ENCODE measurements at regions not wholly inside any gene's neighbourhood (a gene's known extent, or its start where the extent isn't known, plus 50 kb on each side); places are given as distances from the start of the nearest gene placed in this dataset.
"Not testable (repeated sequence)": the region's sequence is repeated elsewhere in the genome, so short reads cannot be mapped to it uniquely, and the experiment has no call there.

DNA sequence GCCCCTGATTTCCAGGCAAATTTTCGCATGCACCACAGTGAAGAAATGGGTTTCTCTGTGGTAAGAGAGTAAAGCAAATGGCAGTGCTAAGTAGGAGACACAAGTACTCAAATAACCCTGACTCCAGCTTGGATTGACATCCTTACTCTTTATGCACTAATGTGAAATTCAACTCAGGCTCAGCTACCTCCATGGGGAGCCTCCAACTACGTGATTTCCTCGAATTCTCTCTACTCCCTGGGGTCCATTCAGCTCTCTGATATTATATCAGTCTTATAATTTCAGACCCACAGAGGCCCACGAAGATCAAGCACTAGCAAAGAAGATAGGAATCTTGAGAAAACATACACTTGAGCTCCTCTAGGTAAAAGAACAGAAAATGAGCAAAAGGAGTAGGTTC is 407.6 kb upstream of the CCDC54 start:
- DNase-seq (ENCODE audit: low read depth) = no peak

GRCh38 chr3:106981392-106981791 is 395.8 kb upstream of the CCDC54 start:
- DNase-seq (ENCODE audit: low read depth) = peak; percentile 22

DNA sequence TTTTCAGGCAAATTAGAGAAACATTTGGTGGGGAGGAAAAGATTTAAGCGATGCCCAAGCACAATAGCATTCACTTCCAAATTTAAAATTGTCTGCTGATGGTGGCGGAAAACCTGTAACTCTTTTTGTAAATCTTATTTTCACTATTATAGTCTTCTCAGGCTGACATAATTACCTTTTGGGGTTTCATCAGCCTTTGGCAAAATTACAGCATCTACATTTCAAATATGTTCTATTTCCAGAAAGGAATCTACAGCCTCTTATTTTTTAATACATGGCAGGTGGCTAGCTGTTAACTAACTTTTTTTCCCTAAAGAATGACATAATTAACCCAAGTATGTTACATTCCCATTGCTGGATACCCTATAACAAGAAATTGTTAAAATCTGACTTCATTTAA is 391.5 kb upstream of the CCDC54 start:
- no peak for DNase-seq (ENCODE audit: low read depth)

DNA sequence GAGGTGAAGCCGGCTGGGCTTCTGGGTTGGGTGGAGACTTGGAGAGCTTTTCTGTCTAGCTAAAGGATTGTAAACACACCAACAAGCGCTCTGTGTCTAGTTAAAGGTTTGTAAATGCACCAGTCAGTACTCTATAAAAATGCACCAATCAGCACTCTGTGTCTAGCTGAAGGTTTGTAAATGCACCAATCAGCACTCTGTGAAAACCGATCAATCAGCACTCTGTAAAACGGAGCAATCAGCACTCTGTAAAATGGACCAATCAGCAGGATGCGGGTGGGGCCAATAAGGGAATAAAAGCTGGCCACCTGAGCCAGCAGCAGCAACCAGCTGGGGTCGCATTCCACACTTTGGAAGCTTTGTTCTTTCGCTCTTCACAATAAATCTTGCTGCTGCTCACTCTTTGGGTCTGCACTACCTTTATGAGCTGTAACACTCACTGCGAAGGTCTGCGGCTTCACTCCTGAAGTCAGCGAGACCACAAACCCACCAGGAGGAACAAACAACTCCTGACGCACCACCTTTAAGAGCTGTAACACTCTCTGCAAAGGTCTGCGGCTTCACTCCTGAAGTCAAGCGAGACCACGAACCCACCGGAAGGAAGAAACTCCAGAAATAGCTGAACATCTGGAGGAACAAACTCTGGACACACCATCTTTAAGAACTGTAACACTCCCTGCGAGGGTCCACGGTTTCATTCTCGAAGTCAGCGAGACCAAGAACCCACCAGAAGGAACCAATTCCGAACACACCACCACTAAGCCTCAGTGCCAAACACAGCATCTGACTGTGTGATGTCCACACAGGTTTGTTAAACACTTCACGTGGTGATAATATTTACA is 378.2 kb upstream of the CCDC54 start:
- DNase-seq (ENCODE audit: low read depth) = not testable (repeated sequence)

DNA sequence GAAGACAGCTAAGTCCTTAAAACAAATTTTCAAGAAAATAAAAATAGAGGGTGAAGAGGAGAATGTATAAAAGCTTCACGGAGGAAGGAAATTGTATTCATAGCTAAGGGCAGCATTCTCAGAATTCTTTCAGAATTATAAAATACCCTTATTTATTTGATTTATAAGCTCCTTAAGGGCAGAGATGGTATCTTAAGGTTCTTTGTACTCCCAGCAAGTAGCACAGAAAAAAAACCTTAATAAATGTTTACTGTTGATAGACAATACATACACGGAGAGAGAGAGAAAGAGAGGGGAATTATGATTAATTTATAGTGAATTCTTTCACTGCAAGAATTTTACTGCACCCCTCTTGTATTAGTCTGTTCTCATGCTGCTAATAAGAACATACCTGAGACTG is 375.6 kb upstream of the CCDC54 start:
- DNase-seq (ENCODE audit: low read depth) = peak; percentile 71

DNA sequence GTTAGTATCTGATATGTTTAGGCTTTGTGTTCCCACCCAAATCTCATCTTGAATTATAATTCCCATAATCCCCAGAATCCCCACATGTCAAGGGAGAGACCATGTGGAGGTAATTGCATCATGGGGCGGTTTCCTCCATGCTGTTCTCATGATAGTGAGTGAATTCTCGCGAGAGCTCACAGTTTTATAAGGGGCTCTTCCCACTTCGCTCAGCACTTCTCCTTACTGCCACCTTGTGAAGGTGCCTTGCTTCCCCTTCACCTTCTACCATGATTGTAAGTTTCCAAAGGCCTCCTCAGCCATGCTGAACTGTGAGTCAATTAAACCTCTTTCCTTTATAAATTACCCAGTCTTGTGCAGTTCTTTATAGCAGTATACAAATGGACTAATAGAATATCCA is 371.9 kb upstream of the CCDC54 start:
- not testable (repeated sequence) for DNase-seq (ENCODE audit: low read depth)

DNA sequence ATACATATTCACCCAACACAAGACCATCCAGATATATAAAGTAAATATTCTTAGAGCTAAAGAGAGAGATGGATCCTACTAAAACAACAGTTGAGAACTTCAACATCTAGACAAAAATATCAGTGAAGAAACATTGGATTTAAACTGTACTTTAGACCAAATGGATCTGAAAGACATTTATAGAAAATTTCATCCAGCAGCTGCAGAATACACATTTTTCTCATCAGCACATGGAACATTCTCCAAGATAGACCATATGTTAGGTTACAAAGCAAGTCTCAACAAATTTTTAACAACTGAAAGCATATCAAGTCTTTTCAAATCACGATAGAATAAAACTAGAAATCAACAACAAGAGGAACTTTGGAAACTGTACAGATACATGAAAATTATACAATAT is 369.0 kb upstream of the CCDC54 start:
- DNase-seq (ENCODE audit: low read depth) = no peak

DNA sequence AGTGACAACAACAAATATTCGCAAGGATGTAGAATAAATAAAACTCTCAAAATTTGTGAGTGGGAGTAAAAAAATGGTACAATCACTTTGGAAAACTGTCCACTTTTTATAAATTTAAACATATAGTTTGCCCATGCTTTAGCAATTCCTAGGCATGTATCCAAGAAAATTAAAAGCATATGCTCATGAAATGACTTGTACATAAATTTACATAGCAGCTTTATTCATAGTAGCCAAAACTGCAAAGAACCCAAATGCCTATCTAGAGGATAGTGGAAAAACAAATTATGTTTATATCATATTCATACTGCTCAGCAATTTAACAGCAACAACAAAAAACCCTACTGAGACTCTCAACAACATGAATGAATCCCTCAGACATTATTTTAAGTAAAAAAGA is 363.6 kb upstream of the CCDC54 start:
- no peak for DNase-seq (ENCODE audit: low read depth)

DNA sequence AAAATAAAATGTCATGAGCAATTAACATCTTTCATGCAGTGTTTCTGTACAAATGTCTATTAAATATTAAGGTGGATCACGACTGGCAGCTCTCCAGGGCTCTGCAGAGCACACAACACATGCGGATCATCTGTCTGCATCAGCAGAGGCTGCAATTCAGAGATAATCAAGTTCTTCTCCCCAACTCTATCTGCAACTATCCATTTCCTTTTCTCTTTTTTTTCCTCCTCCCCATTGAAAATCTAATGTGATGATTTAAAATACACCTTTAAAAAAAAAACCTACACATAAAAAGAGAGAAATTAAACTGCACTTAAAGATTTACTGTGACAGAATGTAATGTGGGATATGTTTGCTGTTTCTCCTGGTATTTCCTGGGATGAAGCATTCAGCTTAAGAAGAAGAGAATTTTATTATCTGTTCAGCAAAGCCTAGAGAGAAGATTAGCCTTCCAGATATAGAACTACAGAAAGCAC is 352.6 kb upstream of the CCDC54 start:
- DNase-seq (ENCODE audit: low read depth) = no peak

GRCh38 chr3:107025961-107026360 is 351.3 kb upstream of the CCDC54 start:
- no peak for DNase-seq (ENCODE audit: low read depth)

DNA sequence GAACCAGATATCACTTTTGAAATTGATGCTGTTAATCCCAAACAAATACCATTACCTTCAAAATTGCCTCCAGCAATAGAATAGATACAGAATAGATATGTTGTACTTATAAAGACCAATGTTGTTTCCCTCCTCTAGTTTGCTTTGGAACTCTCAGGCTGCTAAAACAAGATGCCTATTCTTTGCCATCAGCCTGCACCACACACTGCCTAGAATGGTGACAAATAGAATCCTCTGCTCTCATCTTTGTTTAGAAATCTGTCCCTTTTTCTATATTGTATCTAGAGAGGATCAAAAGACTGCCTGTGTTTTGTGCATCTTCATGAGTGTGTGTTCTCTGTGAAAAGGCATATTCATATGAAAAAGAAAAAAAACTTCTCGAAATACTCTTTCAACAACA is 349.2 kb upstream of the CCDC54 start:
- DNase-seq (ENCODE audit: low read depth) = no peak

GRCh38 chr3:107028626-107029025 is 348.6 kb upstream of the CCDC54 start:
- no peak for DNase-seq (ENCODE audit: low read depth)

GRCh38 chr3:107032111-107032510 is 345.1 kb upstream of the CCDC54 start:
- no peak for DNase-seq (ENCODE audit: low read depth)

- DNase-seq (ENCODE audit: low read depth) = no peak
Observed at GRCh38 chr3:107034142-107034541, 343.1 kb upstream of the CCDC54 start.

DNA sequence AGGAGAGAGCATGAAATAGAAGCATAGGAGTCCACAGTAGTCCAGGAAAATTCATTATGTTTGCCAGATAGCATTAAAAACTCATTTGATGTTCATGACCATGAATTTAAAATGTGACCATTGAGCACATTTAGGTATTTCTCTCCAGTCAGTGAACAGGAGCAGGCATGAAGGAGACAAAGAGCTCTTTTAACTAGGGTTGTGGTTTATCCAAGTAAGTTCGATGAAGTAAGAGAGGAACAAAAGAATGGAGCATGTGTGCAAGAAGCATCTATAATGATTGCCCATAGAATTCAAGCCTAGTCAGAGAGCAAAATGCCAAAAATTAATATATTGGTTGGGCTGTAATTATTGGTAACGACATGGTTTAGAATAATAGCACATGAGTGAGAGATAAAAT is 342.1 kb upstream of the CCDC54 start:
- no peak for DNase-seq (ENCODE audit: low read depth)

DNA sequence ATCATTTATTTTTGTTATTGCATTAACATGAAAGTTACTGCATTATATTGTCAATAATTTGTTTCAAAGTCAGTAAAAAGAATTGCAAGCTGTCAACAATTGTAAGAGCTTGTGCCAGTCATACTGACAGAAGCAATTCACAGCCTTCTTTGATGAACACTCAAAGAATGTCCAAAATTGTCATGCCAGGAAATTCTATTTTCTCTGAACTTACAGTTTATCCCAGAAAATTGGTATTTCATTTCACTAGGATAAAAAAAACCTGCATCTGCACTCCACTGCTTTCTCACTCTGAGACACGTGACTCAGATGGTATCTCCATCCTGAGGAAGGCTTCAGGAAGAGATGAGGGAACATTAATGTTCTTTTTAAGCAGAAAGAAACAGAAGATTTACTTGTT is 332.6 kb upstream of the CCDC54 start:
- no peak for DNase-seq (ENCODE audit: low read depth)

DNA sequence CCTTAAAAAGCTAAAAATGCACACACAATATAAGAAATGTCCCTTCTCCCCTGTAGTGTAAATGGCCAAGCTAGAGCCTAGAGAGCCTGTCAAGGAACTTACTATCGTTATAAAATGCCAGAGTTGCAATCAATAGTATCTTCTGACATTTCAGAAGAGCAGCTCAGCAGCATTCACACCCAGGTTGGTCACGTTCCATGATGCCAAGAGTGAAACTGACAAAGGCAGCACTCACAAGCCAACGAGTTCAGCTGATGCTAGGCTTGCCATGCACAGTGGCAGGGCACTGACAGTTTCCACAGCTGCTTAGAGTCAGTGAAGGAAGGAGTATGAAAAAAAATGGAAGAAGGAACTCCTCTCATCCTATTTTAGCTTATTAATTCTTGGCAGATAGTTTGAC is 331.4 kb upstream of the CCDC54 start:
- DNase-seq (ENCODE audit: low read depth) = no peak

DNA sequence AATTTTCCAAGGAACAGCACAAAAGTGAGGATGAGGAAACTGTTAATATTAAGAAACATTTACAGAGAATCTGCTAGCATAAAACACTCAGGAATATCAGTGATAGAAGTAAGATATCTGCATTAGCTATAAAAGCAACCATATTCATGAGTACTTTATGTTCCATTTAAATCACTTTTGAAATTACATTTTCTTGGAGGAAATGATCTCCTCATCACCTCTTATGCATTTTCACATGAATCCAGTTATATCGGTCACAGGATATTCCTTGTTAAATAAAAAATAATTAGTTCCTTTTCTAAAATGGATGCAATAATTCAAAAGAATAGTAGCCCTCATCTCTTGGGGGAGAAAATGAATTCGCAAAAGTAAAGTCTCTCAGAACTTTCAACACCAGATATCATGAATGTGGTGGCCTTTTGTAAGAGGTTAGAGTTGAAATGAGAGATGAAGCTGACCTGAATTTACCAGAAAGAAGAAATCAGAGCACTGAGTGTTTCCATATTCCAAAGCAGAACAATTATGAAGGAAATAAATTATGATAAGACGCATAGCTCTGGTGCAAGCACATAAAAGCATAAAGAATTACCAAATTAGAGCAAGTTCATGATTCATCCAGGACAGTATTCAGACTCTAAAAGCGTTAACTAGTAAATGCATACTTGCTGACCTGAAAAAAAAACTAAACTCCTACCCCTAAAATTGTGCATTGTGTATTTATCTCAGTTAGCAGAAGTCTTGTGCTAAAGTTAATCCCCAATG is 321.9 kb upstream of the CCDC54 start:
- DNase-seq (ENCODE audit: low read depth) = no peak

GRCh38 chr3:107061466-107061865 is 315.8 kb upstream of the CCDC54 start:
- peak; percentile 12 for DNase-seq (ENCODE audit: low read depth)

GRCh38 chr3:107062310-107062709 is 314.9 kb upstream of the CCDC54 start:
- DNase-seq (ENCODE audit: low read depth) = no peak

- peak; percentile 36 for DNase-seq (ENCODE audit: low read depth)
Observed at GRCh38 chr3:107062787-107063186, 314.5 kb upstream of the CCDC54 start.

DNA sequence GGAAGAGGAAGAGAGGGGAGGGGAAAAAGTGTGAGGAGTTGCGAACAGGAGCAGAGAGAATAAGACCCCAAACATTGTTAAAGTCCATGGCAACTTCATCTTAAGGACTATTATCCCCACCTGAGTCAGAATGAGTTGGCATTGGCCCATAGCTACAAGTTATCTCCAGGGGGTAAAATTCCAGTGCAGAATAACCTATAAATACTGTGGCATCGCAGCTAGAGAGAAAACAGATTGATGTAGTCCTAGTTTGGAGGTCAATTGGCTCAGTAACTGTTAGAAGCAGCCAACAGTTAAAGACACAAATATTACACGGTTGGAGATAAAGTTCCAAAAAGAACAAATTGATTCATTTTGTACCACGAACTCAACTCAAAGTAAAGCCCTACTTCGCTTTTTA is 313.9 kb upstream of the CCDC54 start:
- DNase-seq (ENCODE audit: low read depth) = peak; percentile 83

- DNase-seq (ENCODE audit: low read depth) = peak; percentile 89
Observed at GRCh38 chr3:107064405-107065060, 312.7 kb upstream of the CCDC54 start.
